GM19452 (cell line): ENCODE measurements at regions not wholly inside any gene's neighbourhood (a gene's known extent, or its start where the extent isn't known, plus 50 kb on each side); places are given as distances from the start of the nearest gene placed in this dataset.
"Not testable (repeated sequence)": the region's sequence is repeated elsewhere in the genome, so short reads cannot be mapped to it uniquely, and the experiment has no call there.

Source experiments
- ATAC-seq: cut with Tn5 transposase; IDR thresholded peaks from one replicate; pipeline ENCODE4 v1.9.1; 2021; ENCODE audit not compliant: unreplicated experiment

DNA sequence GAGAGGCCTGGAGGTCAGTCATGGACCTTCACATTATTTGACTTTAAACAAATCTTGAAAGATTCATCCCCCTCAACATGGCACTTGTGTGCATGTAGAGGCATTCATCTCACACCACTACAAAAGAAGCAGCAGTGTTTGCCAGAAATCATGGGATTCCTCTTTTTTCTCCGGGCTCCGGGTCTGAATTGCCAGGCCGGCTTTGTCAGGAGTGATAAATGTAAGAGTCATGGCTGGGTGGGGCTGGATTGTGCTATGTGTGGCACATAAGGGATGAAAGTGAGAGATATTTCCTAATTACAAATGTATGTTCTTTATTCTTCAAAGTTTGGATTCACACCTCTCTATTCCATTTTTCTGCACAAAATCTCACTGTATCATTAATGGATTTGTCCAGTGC is 228.7 kb upstream of the FRG1 start:
- ATAC-seq: not testable (repeated sequence)

DNA sequence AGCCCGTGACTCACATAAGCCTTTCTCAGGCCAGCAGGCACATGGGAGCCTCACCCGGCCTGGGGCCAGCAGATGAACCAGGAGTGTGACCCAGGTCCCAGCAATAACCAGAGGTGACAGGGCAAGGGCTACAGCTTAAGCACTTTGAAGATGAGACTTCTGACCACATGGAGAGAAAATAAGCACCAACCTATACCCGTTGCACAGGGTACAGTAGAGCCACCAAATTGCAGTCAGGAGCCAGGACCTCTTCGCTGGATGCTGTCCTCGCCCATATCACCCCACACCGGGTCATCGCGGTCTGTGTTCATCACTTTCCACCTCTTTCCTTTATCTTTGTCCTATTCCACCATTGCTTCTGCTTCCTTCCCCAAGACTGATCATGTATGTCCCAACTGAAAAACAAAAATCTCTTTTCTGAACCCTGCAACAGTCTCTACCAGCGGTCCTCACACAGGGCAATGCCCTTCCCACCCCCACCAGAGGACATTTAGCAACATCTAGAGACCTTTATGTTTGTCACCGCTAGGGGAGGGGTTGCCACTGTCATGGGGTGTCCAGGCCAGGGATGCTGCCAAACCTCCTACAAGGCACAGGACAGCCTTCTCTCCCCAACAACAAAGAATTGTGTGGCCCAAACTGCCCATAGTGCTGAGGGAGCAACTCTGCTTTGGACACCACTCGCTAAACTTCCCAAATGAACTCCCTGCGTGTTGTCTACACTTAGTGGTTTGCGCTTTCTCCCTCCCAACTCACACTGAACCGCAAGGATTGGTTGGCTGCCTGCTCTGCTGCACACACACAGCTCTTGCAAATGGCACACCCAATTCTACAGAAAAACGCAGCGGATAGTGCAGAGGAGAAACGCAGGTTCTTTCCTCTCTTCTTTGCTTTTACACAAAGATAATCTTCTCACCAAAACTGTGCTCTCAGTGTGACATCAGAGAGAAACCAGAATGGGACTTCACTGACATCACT is 219.4 kb upstream of the FRG1 start:
- not testable (repeated sequence) for ATAC-seq

DNA sequence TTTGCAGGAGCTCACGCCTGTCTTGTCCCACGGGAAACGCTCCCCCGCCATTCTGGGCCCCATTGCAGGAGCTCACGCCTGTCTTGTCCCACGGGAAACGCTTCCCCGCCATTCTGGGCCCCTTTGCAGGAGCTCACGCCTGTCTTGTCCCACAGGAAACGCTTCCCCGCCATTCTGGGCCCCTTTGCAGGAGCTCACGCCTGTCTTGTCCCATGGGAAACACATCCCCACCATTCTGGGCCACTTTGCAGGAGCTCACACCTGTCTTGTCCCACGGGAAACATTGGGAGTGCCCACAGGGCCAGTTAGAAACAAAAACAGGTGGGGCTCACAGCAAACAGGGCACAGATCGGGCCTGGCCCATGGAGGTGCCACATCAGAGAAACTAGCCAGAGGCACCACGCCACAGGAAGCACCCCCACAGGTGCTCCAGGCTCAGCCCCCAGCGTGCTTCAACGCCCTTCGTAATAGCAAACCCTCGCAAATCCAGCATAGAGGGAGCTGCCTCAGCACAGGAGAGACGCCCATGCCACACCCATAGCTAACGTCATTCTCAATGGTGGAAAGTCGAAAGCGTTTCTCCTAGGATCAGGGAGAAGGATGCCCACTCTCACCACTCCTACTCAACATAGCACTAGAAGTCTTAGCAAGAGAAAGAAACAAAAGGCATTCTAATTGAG is 218.2 kb upstream of the FRG1 start:
- ATAC-seq: not testable (repeated sequence)

DNA sequence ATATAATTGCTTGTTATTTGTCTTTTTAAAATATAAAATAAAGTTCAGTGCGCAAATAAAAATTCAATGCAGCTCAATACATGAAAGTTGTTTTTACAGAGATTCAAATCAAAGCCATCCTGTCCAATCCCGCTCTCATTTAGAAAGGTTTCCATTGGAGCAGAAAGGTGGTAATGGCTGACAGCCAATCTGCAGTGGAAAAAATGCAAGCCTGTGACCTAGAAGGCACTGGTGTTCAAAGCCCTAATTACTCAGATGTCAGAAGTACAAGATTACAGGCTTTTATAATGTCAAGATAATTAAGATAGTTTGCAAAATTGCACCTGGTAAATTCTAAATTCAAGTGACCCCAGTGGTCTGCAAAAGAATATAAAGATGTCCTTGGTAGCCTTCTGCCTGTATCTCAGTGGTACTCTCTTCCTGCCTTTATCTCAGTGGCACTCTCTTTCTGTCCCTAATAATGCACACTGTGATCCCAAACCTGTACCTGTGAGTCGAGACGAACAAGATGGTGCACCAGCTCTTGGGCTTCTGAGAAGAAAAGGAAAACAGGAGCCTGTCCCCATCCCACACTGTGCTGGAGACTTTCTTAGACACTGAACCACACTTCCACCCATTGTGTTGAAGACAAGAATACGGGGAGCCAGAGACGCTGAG is 212.6 kb upstream of the FRG1 start:
- not testable (repeated sequence) for ATAC-seq

DNA sequence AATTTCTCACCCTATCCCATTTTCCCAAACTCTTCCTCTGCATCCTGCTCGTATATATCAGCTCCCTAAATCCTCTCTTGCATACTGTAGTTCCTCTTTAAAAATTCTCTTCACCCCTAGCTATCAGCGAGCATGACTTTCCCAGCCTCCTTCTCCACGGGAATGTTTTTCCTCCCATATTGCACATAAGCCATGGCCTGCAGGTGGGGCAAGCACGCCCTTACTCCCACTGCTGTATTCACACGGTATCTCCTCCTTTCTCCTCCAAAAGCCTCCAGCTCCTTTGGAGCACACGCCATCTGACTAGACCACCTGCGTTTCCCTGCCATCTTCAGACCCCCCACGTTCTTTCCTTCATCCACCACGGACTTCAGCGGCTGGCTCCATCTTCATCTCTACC is 208.7 kb upstream of the FRG1 start:
- not testable (repeated sequence) for ATAC-seq

DNA sequence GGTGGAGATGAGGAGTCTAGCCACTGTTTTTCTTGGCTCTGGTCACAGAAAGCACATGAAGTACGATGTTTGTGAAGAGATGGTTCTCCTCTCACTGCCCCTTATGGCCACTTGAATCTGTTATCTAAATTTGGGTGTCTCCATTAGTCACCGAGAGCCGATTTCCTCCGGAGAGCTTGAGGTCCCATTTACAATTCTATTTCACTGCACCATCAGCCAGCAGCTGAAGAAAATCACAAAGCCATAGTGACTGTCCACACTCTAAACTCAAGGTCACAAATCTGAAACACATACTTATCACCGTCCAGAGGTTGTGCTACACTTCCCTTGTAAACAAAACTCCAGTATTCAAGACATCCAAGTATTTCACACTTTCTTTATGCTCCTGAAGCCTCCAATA is 207.2 kb upstream of the FRG1 start:
- ATAC-seq: not testable (repeated sequence)

DNA sequence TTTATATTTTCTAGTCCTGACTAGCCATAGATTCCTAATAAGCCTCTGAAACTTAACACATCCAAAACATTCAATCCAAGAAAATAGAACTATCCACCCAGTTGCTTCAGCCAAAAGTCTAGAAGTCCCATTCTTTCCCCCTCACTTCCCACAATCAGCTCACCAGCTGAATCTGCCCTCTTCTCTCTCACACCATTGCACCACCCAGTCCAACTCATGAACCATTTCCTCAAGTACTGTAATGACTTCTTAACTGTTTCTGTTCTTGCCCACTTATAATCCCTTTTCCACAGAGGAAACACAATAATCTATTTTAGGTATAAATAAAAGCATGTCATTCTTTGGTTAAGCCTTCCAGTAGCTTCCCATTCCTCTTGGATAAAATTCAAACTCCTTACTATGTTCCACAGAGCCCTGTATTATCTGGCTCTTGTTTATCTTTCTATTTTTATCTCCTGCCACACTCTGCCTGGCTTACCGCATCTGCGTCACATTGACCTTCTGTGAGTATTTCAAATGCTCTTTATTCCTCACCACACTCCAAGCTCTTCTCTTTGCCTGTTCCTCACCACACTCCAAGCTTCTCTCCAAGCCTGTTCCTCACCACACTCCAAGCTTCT is 205.9 kb upstream of the FRG1 start:
- ATAC-seq: not testable (repeated sequence)

DNA sequence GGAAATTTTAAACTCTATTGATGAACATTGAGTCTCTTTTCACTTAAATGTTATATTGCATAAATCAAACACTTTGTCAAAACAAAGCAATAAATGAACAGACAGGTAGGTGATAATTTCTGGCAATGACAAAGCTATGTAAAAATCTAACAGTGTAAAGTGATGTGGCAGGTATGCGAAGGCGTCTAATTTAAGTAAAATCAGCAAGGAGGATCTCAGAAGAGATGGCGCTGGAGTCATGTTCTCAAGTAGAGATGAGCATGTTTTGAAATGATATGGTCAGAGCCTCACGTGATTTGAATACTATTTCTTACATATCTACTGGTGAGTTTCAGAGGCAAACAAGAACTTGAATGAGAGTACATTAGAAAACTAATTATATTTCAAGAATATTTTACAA is 204.0 kb upstream of the FRG1 start:
- not testable (repeated sequence) for ATAC-seq

DNA sequence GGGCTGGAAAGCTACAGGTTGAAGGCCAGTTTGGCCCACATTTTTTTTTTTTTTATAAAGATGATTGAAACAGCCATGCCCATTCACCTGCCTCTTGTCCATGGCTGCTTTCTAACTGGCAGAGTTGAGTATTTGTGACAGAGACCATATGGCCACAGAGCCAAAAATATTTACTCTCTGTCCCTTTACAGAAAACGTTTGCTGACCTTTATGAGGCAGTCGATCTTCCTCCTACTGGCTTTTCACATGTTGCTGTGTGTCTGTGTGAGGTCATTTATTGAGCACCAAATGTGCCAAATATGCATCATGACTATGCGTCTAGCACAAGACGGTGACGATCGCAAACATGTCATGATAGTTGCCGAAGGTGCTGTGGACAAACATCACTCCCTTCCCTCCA is 200.6 kb upstream of the FRG1 start:
- not testable (repeated sequence) for ATAC-seq

DNA sequence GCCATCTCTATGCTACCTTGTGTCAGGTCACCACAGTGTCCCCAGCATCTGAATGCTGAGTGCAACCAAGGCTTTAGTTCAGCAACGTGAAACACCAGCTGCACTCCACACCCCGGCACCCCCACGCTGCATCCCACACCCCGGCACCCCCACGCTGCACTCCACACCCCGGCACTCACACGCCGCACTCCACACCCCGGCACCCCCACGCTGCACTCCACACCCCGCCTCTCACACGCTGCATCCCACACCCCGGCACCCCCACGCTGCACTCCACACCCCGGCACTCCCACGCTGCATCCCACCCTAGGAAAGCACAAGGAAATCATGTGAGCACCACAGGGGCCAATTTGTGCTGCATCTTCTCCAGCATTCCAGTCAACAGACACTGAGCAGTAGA is 199.8 kb upstream of the FRG1 start:
- no peak for ATAC-seq

DNA sequence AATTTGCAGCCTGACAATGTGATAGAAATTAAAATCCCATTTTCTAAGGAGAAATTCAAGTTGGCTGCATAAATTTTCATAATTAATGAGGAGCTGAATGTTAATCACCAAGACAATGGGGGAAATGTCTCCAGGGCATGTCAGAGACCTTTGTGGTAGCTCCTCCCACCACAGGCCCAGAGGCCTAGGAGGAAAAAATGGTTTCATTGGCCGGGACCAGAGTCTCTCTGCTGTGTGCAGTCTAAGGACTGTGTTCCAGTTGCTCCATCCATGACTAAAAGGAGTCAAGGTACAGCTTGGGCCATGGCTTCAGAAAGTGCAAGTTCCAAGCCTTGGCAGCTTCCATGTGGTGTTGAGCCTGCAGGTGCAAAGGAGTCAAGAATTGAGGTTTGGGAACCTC is 187.6 kb upstream of the FRG1 start:
- ATAC-seq: not testable (repeated sequence)

DNA sequence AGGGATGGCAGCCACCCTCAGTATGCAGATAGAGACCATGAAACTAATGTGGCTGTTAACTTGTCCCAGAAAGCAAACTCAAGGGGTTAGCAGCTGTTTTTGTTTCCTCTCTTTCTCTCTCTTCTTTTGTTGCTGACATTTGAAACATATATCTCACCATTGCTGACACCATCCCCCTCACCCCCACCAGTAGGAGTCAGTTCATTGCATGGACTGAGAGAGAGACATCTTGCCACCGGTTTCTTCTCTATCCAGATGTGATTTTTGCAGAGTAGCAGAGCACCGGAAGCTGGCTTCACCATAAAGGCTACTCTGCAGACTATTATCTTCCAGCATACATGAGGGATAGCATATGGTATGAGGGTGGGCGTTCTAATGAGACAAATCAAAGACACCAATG is 177.1 kb upstream of the FRG1 start:
- ATAC-seq: no peak

DNA sequence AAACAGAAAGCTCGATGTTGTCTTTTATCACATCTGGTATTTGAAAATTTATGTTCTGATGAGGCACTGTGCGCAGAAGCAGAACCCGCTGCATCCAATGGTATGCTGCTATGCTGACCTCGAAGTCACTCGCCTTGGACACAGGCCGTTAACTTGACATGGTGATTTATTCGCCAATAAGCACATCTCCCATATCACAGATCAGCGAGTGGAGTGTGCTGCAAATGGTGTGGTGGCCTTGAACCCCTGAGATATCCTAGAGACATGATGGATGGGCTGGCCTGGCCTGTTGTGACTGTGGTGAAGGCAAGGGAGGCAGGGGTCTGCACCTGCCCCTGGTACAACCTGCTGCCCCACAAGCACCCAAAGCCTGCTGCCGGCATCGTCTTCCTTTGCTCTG is 175.4 kb upstream of the FRG1 start:
- no peak for ATAC-seq

DNA sequence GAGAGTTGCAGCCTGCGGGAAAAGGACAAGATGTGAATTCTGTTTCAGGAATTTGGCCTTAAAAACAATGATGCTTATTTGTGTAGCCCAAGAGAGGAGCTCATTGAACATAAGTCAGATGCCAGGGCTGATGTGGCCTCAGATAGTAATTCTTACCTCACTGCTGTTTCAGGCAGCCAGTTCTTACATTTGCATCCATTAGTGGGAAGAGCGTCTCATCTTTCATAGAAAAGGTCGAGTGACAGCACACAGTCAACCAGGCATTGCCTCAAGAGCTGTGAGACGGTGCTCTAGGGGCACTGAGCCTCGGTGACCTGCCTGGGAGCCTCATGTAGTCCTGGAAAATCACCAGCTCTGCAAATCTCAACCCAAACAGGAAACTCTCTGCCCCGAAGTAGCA is 174.9 kb upstream of the FRG1 start:
- no peak for ATAC-seq

DNA sequence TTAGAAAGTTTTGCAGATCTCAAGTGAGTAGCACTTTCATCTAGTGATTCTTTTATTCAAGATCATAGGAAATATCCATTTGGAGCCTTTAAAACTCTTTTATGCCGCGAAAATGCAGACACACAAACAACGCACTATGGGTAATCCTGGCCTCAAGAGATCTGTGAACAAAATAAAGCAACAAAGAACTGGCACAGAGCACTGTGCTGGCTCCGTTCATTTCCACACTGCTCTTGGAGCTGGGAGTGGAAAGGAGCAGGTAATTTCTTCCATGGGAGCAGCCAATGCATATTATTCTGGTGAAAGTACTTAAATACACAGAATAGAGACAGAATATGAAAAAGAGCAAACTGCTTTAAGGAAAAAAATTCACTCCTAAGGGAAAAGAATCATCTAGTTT is 172.7 kb upstream of the FRG1 start:
- ATAC-seq: no peak

DNA sequence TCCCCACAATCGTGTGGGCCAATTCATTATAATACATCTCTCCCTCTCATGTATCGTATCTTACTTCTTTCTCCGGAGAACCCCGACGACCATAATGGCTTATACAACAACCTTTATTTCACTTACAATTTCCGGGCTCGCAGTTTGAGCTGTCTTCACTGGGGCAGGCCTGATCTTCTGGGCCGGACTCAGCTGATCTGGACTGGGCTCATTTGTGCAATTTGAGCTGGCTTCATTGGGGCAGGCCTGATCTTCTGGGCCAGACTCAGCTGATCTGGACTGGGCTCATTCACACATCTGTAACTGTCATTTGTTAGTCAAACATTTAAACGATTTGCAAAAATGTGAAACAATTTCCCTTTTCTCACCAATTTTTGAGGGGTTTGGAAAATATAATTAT is 171.5 kb upstream of the FRG1 start:
- no peak for ATAC-seq

DNA sequence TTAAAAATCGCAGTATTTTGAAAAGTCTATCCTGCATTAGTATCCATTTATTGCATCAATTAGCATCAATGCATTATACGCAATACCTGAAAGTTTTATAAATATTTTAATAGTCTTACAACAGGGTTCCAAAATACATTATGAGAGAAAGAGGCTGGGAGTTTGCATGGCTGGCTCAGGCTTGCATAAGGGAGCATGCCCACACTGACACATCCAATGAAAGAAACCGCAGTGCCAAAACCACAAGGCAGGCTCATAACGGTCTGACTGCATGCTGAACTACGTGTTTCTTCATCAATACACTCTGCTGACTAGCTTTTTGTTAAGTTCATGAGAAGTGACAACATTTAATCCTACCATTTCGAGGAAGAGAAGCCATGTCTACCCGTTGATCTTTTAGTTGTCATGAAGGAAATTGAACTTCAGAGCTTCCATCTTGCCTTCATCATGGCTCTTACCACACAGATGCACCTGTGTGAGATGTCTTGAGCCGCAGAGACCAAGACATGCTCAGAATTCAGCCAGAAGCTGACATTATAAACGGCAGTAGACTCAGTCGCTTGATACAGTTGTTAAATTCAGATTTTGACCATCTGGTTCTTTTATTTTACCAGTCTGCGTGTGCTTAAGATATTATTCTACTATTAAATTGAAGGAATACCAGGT is 168.8 kb upstream of the FRG1 start:
- no peak for ATAC-seq

DNA sequence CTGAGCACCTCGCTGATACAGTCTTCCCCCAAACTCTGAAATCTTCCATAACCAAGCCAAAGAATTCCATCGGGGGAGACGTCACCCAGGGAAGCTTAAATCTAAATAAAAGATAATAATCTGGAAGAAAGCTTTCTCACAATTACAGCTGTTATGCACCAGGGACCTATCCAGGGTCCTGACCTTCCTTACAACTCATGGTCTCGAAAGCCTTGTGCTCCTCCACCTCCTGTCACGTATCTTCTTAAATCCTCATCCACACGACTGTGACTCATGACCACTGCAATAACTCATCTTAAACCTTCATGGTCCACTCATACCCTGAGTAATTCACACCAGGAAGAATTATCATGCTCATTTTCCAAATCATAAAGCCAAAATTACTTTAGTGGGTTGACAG is 166.8 kb upstream of the FRG1 start:
- no peak for ATAC-seq

DNA sequence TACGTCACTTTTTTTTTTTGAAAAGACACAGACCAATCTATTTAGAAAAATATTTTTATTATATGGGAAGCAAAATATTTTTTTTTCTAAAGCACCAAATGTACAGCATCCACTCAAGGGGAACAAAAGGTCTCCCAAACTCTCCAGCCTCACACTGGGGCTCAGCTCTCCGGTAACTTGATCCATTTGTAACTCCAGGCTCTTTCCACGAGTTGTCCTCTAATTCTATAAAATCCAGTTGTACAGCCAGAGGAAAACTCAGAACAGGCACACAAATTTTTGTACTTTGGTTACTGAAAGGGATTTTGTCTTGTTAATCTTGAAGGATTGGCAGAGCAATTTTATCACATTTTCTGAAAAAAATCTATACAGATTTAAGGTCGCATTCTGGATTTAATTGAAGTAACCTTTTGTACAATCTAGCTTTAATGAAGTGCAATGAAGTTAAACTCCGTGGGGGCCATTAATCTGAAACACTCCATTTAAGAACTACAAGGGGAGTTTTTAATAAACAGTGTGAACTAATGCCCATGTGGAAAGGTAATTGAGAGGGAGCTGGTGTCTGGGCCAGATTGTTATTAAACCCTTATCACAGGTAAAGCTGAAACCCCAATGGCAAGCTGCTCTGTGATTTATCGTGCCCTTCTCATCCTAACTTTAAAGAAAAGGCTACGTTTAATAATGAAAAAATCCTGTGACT is 161.2 kb upstream of the FRG1 start:
- no peak for ATAC-seq

DNA sequence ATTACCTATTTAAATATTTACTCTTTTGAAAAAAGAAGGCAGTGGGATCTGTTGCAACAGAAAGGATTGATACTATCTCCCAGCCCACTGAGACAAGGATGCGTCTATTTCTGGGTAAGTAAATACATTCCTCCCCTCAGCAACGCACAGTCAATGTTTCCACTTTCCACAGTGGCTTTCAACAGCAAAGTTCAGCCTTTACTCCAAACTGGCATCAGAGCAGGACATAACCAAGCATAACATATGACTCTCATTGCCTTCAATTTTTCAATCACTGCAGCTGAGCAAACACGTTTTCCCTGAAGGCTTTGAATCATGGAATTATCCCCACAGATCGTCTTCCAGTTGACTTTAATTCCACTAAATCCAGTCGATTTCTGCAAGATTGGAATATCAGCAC is 160.3 kb upstream of the FRG1 start:
- no peak for ATAC-seq
